Smooth muscle cell (in vitro differentiated cells): ENCODE measurements at regions not wholly inside any gene's neighbourhood (a gene's known extent, or its start where the extent isn't known, plus 50 kb on each side); places are given as distances from the start of the nearest gene placed in this dataset.

Source experiments
- DNase-seq: peaks from one replicate; lab custom pipeline; 2025; ENCODE audit not compliant: unreplicated experiment; lab: John Stamatoyannopoulos, UW
- H2AFZ ChIP-seq: fragments of 200-600 bp; sonication (generic); 2 replicates; pipeline ENCODE4 v1.6.0; 2016; ENCODE audit warnings: antibody characterized with exemption, low read depth, mild to moderate bottlenecking
- H3F3A ChIP-seq: fragments of 200-600 bp; sonication (generic); 2 replicates; pipeline ENCODE4 v1.6.0; 2017; ENCODE audit warnings: antibody characterized with exemption, low read depth
- H3K27ac ChIP-seq: fragments of 200-600 bp; sonication (generic); 2 replicates; pipeline ENCODE4 v1.5.1; 2016; ENCODE audit warnings: low read depth, mild to moderate bottlenecking
- H3K27me3 ChIP-seq: fragments of 200-600 bp; sonication (generic); 2 replicates; pipeline ENCODE4 v1.6.1; 2016; ENCODE audit warnings: low read depth, mild to moderate bottlenecking
- H3K36me3 ChIP-seq: fragments of 200-600 bp; sonication (generic); 2 replicates; pipeline ENCODE4 v1.5.1; 2016; ENCODE audit warnings: low read depth
- H3K4me1 ChIP-seq: fragments of 200-600 bp; sonication (generic); 2 replicates; pipeline ENCODE4 v1.5.1; 2016; ENCODE audit warnings: low read depth
- H3K4me2 ChIP-seq: fragments of 200-600 bp; sonication (generic); 2 replicates; pipeline ENCODE4 v1.6.0; 2016; ENCODE audit warnings: mild to moderate bottlenecking
- H3K4me3 ChIP-seq: fragments of 200-600 bp; sonication (generic); 2 replicates; pipeline ENCODE4 v1.5.1; 2016; ENCODE audit warnings: mild to moderate bottlenecking
- H3K79me2 ChIP-seq: fragments of 200-600 bp; sonication (generic); 2 replicates; pipeline ENCODE4 v1.6.0; 2016; ENCODE audit warnings: low read depth, mild to moderate bottlenecking
- H3K9ac ChIP-seq: fragments of 200-600 bp; sonication (generic); 2 replicates; pipeline ENCODE4 v1.6.0; 2016; ENCODE audit warnings: low read depth
- H3K9me3 ChIP-seq: fragments of 200-600 bp; sonication (generic); replicated peaks from 2 replicates; pipeline ENCODE4 v1.5.1; 2016; ENCODE audit warnings: low read depth
- H4K20me1 ChIP-seq: fragments of 200-600 bp; sonication (generic); 2 replicates; pipeline ENCODE4 v1.6.0; 2016; ENCODE audit warnings: low read depth
- WGBS: methylation state at CpG from one replicate; pipeline ENCODE4 v1.1.7; 2016; ENCODE audit warnings: low lambda C conversion rate; 5-methylcytosine and 5-hydroxymethylcytosine counted together
- TF ChIP-seq, protein P1 (sequence below): fragments of 200-600 bp; sonication (generic); IDR thresholded peaks from 2 replicates; pipeline ENCODE4 v1.5.1; 2017; ENCODE audit warnings: borderline replicate concordance, mild to moderate bottlenecking, antibody characterized with exemption; ENCODE audit not compliant: insufficient read depth, poor library complexity, severe bottlenecking

DNA sequence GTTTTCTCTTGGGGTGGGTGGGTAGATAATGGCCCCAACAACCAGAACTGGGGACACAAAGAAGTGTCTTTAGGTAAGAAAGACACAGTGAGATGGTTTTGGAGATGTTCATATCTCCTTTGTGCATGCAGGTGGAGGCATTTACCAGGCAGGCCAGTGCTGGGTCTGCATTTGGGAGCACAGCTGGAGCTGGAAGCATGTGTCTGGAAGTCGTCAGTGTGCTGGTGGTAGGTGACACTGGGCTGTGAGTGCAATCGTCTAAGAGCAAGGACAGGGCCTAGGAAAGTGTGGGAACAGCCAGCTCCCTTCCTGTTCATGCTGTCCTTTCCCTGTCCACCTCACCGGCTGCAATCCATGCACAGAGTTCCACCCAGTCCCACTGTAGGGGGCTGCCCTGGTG, 88.3 kb upstream of the ZNF32 start:
- H3K27ac ChIP-seq, result no peak overlapping the region
- no peaks in the 10 kb centered on the region for H3F3A ChIP-seq
- no peaks in the 10 kb centered on the region for H3K4me1 ChIP-seq
- no peak for DNase-seq
- TF ChIP-seq, protein P1, sequence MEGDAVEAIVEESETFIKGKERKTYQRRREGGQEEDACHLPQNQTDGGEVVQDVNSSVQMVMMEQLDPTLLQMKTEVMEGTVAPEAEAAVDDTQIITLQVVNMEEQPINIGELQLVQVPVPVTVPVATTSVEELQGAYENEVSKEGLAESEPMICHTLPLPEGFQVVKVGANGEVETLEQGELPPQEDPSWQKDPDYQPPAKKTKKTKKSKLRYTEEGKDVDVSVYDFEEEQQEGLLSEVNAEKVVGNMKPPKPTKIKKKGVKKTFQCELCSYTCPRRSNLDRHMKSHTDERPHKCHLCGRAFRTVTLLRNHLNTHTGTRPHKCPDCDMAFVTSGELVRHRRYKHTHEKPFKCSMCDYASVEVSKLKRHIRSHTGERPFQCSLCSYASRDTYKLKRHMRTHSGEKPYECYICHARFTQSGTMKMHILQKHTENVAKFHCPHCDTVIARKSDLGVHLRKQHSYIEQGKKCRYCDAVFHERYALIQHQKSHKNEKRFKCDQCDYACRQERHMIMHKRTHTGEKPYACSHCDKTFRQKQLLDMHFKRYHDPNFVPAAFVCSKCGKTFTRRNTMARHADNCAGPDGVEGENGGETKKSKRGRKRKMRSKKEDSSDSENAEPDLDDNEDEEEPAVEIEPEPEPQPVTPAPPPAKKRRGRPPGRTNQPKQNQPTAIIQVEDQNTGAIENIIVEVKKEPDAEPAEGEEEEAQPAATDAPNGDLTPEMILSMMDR, result no peak
- H3K4me2 ChIP-seq, result no peak overlapping the region
- no peaks in the 10 kb centered on the region for H4K20me1 ChIP-seq
- no peak overlapping the region for H3K9ac ChIP-seq
- no peaks in the 10 kb centered on the region for H3K9me3 ChIP-seq
- WGBS, result 33% methylated on average over 3 of the region's 3 CpGs
- no peaks in the 10 kb centered on the region for H3K36me3 ChIP-seq
- H2AFZ ChIP-seq, result no peak overlapping the region
- no peaks in the 10 kb centered on the region for H3K27me3 ChIP-seq
- H3K79me2 ChIP-seq, result no peaks in the 10 kb centered on the region
- no peak overlapping the region for H3K4me3 ChIP-seq

DNA sequence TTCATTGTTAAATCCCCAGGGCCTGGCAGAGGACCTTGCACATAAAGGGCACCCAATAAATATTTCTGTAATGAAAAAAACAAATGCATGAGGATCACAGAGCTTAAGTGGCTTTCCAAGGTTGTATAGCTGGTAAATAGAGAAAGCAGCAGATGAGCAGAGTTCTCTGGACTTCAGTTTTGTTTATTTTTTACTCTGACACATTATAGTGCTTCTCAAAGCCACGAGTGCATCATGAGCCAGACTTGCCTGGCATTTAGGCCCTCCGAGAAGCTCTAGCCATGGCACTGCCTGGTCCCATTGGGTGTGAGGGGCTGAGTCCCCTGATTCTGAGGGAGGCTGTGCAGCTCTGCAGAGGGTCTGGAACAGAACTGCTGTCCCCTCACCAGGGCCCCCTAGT, 87.2 kb upstream of the ZNF32 start:
- Histone ChIP-seq H3K4me2 (no peak overlapping the region), H3K36me3 (no peaks in the 10 kb centered on the region), H3K9me3 (no peaks in the 10 kb centered on the region), H3K4me1 (no peaks in the 10 kb centered on the region), H3K79me2 (no peaks in the 10 kb centered on the region), H2AFZ (no peak overlapping the region), H3K4me3 (no peak overlapping the region), H3F3A (no peaks in the 10 kb centered on the region), H3K27me3 (no peaks in the 10 kb centered on the region), H4K20me1 (no peaks in the 10 kb centered on the region), H3K27ac (no peak overlapping the region), H3K9ac (no peak overlapping the region)
- DNase-seq, result no peak
- 33% methylated on average over 2 of the region's 2 CpGs for WGBS
- TF ChIP-seq, protein P1, result no peak

DNA sequence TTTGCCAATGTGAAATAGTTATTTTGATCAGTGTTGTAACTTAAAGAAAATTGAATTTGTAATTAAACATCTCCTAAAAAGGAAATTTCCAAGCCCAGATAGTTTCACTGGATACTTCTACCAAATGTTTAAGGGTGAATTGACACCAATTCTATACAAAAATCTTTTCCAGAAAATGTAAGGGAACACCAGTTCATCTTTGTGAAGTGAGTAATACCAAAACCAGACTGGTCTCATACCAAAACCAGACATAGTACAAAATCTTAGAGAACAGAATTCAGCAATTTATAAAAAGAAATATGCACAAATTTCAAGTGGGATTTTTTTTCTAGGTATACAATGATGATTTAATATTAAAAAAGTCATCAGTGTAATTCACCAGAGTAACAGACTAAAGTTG, 86.0 kb upstream of the ZNF32 start:
- no peaks in the 10 kb centered on the region for H3K36me3 ChIP-seq
- no peak overlapping the region for H3K4me2 ChIP-seq
- H3K4me3 ChIP-seq, result no peak overlapping the region
- H3K4me1 ChIP-seq, result no peaks in the 10 kb centered on the region
- TF ChIP-seq, protein P1, result no peak
- no peak overlapping the region for H3K9ac ChIP-seq
- H2AFZ ChIP-seq, result no peak overlapping the region
- no peaks in the 10 kb centered on the region for H3K79me2 ChIP-seq
- H3F3A ChIP-seq, result no peaks in the 10 kb centered on the region
- peaks cover 5% of the 10 kb centered on the region for H3K9me3 ChIP-seq
- no peaks in the 10 kb centered on the region for H3K27me3 ChIP-seq
- H3K27ac ChIP-seq, result peak overlapping the region; percentile 15
- H4K20me1 ChIP-seq, result no peaks in the 10 kb centered on the region
- DNase-seq, result no peak

DNA sequence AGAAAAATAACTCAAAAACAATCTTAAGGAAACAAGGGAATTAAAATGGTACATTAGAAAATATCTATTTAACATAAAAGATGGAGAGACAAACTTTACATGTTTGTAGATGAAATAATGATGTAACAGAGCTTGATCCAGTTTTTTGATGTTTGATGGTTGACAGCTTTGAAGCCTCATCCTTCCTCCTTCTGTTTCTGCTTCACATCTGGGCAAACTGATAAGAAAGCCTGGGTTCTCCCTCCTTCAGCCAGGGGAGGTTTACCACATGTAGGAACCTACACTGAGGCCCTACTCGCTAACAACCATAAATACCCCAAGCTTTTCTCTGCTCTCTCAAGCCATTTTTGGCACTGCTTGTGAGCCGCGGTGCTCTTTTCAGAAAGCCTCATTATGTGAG, 82.8 kb upstream of the ZNF32 start:
- WGBS, result 85% methylated on average over 3 of the region's 3 CpGs
- H3K36me3 ChIP-seq, result no peaks in the 10 kb centered on the region
- no peak overlapping the region for H3K9ac ChIP-seq

More for the DNA sequence above, 82.8 kb upstream of the ZNF32 start:
- H3K4me1 ChIP-seq, result no peaks in the 10 kb centered on the region
- no peaks in the 10 kb centered on the region for H3K27me3 ChIP-seq
- peaks cover 5% of the 10 kb centered on the region for H3K9me3 ChIP-seq
- no peaks in the 10 kb centered on the region for H4K20me1 ChIP-seq
- no peak overlapping the region for H3K27ac ChIP-seq
- DNase-seq, result no peak
- H3F3A ChIP-seq, result no peaks in the 10 kb centered on the region
- H2AFZ ChIP-seq, result no peak overlapping the region
- no peaks in the 10 kb centered on the region for H3K79me2 ChIP-seq
- H3K4me2 ChIP-seq, result no peak overlapping the region
- H3K4me3 ChIP-seq, result no peak overlapping the region
- TF ChIP-seq, protein P1, result no peak
